GM19351 (cell line): ENCODE measurements at regions not wholly inside any gene's neighbourhood (a gene's known extent, or its start where the extent isn't known, plus 50 kb on each side); places are given as distances from the start of the nearest gene placed in this dataset.

Source experiments
- ATAC-seq: cut with Tn5 transposase; IDR thresholded peaks from one replicate; pipeline ENCODE4 v1.9.1; 2021; ENCODE audit warnings: mild to moderate bottlenecking, moderate library complexity; ENCODE audit not compliant: unreplicated experiment

GRCh38 chr14:87816416-87816815 lies 176.6 kb downstream of the GALC start:
- ATAC-seq: no peak

DNA sequence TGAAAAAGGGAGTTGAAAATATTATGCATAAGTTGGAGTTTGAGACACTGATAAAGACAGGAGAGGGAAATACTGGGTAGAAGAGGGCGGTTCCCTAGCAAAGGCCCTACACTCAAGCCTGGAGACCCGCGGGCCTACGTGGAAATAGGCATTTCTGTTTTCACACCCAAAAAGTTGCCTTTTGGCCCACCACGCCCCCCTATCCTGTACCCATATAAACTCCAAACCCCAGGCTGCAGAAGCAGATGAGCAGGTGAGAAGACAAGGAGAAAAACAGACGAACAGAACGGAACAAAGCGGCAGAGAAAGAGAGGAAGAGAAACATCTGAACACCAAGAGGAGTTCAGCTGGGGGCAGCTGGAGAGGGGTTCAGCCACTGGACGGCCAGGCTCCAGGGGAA lies 177.9 kb downstream of the GALC start:
- no peak for ATAC-seq

- ATAC-seq: no peak
Observed at GRCh38 chr14:87813686-87814085, 179.3 kb downstream of the GALC start.

- no peak for ATAC-seq
Observed at GRCh38 chr14:87813211-87813610, 179.8 kb downstream of the GALC start.

- no peak for ATAC-seq
Observed at GRCh38 chr14:87811246-87811645, 181.7 kb downstream of the GALC start.

GRCh38 chr14:87810711-87811110 lies 182.3 kb downstream of the GALC start:
- ATAC-seq: no peak

GRCh38 chr14:87809261-87809660 lies 183.7 kb downstream of the GALC start:
- no peak for ATAC-seq

DNA sequence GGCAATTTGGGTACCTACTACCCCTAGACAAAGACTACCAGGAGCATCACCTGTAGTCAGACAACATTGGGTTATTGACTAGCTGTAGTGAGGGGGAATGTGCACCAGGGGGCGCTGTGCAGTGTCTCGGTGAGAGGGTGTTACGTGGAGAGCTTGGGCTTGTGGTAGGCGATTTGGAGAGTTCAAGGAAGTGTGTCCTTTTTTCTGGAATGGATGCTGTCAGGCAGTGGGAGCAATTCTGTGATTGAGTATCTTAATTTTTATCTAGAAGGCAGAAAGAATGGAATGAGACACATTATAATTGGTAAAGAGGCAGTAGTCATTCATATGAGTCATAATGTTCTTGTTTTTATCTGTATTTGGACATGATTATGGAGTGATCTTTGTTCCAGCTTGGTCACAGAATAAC lies 187.7 kb downstream of the GALC start:
- ATAC-seq: peak; percentile 83

GRCh38 chr14:87800216-87800615 lies 192.8 kb downstream of the GALC start:
- no peak for ATAC-seq

DNA sequence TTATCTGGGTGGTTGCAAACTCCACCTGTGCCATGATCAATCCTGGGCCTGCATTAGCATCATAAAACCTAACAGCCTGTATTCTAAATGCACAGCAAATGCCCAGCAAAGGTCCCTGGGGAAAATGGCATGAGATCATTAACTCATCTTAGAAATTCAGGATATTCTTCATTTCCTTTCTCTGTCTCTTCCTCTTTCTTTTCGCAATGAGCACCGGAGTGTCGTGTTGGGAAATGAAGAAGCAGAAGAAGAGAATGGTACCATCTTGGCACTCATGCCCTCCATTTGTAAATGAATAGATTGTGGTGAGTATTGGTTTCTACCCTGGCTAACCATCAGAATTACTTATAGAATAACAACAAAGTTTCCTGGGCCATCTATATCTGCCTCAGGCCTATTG lies 193.6 kb downstream of the GALC start:
- no peak for ATAC-seq

GRCh38 chr14:87797001-87797400 lies 196.0 kb downstream of the GALC start:
- no peak for ATAC-seq

GRCh38 chr14:87794561-87794960 lies 198.4 kb downstream of the GALC start:
- ATAC-seq: no peak

DNA sequence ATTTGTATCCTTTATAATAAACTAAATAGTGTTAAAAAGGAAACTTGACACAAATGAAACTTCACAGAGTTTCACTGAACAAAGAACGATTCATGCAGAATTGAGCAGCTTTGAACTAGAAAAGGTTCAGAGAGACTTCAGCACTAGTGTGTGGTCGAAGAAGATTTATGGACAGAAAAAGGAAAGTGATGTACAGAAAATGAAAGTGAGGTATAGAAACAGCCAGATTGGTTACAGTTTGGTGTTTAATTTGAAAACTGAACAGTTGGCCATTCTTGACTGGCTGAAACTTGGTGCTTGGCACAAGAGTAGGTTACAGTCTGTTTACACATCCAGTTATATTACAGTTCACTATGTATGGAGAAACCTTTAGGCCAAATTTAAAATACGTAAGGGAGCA lies 207.1 kb downstream of the GALC start:
- ATAC-seq: no peak

- no peak for ATAC-seq
Observed at GRCh38 chr14:87784386-87784785, 208.6 kb downstream of the GALC start.

DNA sequence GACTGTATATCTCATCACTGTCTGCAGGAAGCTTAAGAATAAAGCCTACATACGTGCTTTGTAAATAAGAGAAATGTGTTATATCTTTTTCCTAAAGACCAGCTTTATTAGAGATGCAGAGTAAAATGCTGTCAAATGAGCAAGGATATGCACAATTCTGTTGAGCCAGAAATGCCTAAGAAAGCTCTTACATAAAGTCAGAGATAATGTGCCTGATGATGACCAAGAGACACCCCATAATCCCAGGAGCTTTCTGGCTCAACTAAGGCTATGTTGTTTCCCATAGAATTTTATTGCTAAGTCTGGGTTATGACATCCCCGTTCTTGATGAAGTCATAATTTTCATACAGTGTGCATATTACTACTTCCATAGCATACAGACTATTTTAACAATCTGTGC lies 209.9 kb downstream of the GALC start:
- ATAC-seq: no peak

- ATAC-seq: no peak
Observed at GRCh38 chr14:87772854-87773253, 220.1 kb downstream of the GALC start.

- no peak for ATAC-seq
Observed at GRCh38 chr14:87767567-87767901, 225.4 kb downstream of the GALC start.

- no peak for ATAC-seq
Observed at GRCh38 chr14:87758876-87759275, 234.1 kb downstream of the GALC start.

DNA sequence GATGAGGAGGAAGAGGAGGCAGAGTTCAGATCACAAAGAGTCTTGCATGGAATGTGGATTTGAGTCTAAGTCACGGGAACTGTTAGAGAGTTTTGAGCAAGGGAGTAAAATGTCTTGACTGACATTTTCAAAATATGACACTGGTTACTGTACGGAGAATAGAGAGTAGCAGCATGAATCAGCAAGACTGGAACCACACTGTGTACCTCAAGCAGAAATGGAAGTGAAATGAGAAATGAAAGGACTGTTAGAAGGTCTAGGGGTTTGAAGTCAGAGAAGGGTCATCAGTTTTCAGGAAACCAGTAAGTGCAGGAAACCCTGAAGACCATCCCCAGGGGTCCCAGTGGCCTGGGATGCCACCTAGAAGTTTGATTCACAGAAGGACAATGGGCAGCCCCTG lies 236.3 kb downstream of the GALC start:
- ATAC-seq: no peak

- no peak for ATAC-seq
Observed at GRCh38 chr14:87754520-87755223, 238.3 kb downstream of the GALC start.

GRCh38 chr14:87748558-87748957 lies 244.4 kb downstream of the GALC start:
- no peak for ATAC-seq

GRCh38 chr14:87745507-87746118 lies 247.4 kb downstream of the GALC start:
- ATAC-seq: peak; percentile 87
